BE2C (cell line): ENCODE measurements at regions not wholly inside any gene's neighbourhood (a gene's known extent, or its start where the extent isn't known, plus 50 kb on each side); places are given as distances from the start of the nearest gene placed in this dataset.

Experiments used
- DNase-seq: peaks from one replicate; pipeline ENCODE4 v3.0.0-alpha.2; 2020
- H3K27me3 ChIP-seq: fragments of 250-450 bp; sonication (Bioruptor Pico); 2 replicates; pipeline ENCODE4 v1.5.1; 2020; ENCODE audit warnings: mild to moderate bottlenecking
- H3K36me3 ChIP-seq: fragments of 250-450 bp; sonication (Bioruptor Pico); 2 replicates; pipeline ENCODE4 v1.5.1; 2020; ENCODE audit warnings: mild to moderate bottlenecking
- H3K4me1 ChIP-seq: fragments of 250-450 bp; sonication (Bioruptor Pico); 2 replicates; pipeline ENCODE4 v1.5.1; 2020
- H3K4me3 ChIP-seq: 2 replicates; pipeline ENCODE4 v1.5.1; 2011; ENCODE audit warnings: low read depth, low read length
- H3K9me3 ChIP-seq: fragments of 250-450 bp; sonication (Bioruptor Pico); 2 replicates; pipeline ENCODE4 v1.5.1; 2020
- CTCF ChIP-seq: IDR thresholded peaks from 2 replicates; pipeline ENCODE4 v1.5.1; 2012; ENCODE audit warnings: mild to moderate bottlenecking, low read depth, low read length

- TF ChIP-seq CTCF, result no peak
- no peaks in the 10 kb centered on the region for H3K4me1 ChIP-seq
- no peaks in the 10 kb centered on the region for H3K36me3 ChIP-seq
- no peak for DNase-seq
- H3K27me3 ChIP-seq, result no peaks in the 10 kb centered on the region; the same call in 1 of the 2 replicates
- H3K4me3 ChIP-seq, result no peak overlapping the region
- H3K9me3 ChIP-seq, result no peaks in the 10 kb centered on the region
These were observed 157.1 kb downstream of the PDGFRA start for GRCh38 chr4:54386042-54386669.

GRCh38 chr4:54386693-54387092, 157.6 kb downstream of the PDGFRA start:
- no peaks in the 10 kb centered on the region for H3K4me1 ChIP-seq
- H3K4me3 ChIP-seq, result no peak overlapping the region
- no peaks in the 10 kb centered on the region for H3K36me3 ChIP-seq
- no peak for DNase-seq
- H3K27me3 ChIP-seq, result no peaks in the 10 kb centered on the region; the same call in 1 of the 2 replicates
- no peaks in the 10 kb centered on the region for H3K9me3 ChIP-seq
- no peak for TF ChIP-seq CTCF

DNA sequence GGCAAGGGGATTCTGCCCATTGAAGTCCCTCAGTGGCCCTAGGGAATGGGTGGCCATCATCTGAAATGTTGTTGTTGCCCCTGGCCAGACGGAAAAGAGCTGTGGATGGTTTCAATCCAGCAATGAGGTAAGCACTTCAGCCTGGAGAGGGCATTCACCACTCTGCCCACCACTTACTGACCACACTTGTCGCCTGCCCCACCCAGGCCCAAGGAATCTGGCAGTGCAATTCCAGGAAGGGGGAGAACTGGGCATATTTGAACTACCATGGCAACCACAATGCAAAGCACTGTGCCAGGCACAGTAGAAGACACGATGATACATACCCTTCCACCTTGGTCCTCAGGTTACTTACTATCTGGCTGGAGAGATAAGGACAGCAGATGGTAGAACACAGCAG, 161.6 kb downstream of the PDGFRA start:
- Histone ChIP-seq H3K9me3 (no peaks in the 10 kb centered on the region), H3K4me1 (no peaks in the 10 kb centered on the region), H3K27me3 (no peaks in the 10 kb centered on the region), H3K36me3 (no peaks in the 10 kb centered on the region), H3K4me3 (no peak overlapping the region)
- TF ChIP-seq CTCF, result no peak
- no peak for DNase-seq

DNA sequence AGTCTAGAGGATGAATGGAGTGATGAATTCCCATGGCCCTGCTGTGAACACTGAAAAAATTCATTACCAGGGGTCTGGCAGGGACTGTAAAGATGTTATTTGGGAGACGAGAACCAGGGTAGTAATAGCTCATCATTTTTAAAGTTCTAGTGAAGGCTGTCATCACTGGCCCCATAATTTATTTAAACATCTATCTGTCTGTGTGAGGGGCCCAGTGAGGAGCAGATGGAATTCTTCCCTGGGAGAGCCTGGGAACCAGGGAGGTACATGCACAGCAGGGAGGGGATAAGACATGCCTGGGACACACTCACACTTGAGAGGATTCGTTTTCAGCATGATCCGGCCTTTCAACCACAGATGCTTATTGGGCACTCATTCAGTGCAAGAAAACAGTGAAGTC, 162.0 kb downstream of the PDGFRA start:
- no peak for DNase-seq
- no peak for TF ChIP-seq CTCF
- Histone ChIP-seq H3K4me3 (no peak overlapping the region), H3K36me3 (no peaks in the 10 kb centered on the region), H3K4me1 (no peaks in the 10 kb centered on the region), H3K27me3 (no peaks in the 10 kb centered on the region), H3K9me3 (no peaks in the 10 kb centered on the region)

DNA sequence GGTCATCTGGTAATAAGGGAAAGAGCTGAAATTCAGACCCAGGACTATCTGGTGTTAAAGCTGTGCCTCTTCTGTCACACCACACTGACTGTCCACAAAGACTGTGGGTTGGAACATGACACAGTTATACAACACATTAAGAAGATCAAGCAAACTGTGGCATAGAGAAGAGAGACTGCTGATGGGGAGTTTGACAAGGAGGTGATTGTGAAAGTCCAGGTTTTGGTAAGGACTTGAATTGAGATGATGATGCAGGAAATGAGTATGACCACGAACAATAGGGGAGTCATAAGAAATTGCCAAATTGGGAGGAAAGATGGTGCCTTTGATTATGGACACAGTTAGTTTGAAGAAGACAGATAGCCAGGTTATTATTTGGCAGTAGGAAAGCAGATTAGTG, 163.4 kb downstream of the PDGFRA start:
- no peak for TF ChIP-seq CTCF
- Histone ChIP-seq H3K4me1 (no peaks in the 10 kb centered on the region), H3K27me3 (no peaks in the 10 kb centered on the region), H3K36me3 (no peaks in the 10 kb centered on the region), H3K9me3 (no peaks in the 10 kb centered on the region), H3K4me3 (no peak overlapping the region)
- no peak for DNase-seq

DNA sequence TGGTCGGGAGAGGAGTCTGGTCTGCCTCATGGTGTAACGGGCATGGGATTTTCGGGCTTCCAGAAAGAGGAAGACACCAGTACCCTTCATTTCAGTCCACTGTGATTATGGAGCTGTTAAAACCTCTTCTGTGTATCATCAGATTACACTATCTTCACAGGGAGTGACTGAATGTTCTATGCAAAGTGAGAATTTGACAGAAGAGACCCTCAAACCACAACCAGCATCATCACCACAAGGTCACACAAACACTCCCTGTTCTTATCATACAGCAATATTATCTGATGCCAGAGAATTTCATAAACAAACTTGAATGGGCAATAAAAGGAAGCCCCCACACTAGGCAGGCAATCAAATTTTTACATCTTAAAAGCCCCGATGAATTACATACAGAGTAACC, 164.2 kb downstream of the PDGFRA start:
- no peak for TF ChIP-seq CTCF
- no peak for DNase-seq
- Histone ChIP-seq H3K9me3 (no peaks in the 10 kb centered on the region), H3K4me1 (no peaks in the 10 kb centered on the region), H3K4me3 (no peak overlapping the region), H3K27me3 (no peaks in the 10 kb centered on the region), H3K36me3 (no peaks in the 10 kb centered on the region)
